ENCODE measurements at regions not wholly inside any gene's neighbourhood (a gene's known extent, or its start where the extent isn't known, plus 50 kb on each side); places are given as distances from the start of the nearest gene placed in this dataset.

- H2AFZ ChIP-seq (ENCODE audit: insufficient read depth, low read depth, low read length, poor library complexity, severe bottlenecking), result no peak overlapping the region
- no peaks in the 10 kb centered on the region for H3K27me3 ChIP-seq (replicated peaks in 1 of 4; ENCODE audit: control extremely low read depth in 1 of 4, control insufficient read depth in 3 of 4, insufficient read depth in 4 of 4, low read length in 3 of 4)
- H3K79me2 ChIP-seq (ENCODE audit: control insufficient read depth, insufficient read depth, low read length), result no peaks in the 10 kb centered on the region
- H3K36me3 ChIP-seq (replicated peaks in 1 of 2; ENCODE audit: control extremely low read depth in 1 of 2, control insufficient read depth in 1 of 2, extremely low read depth in 1 of 2, insufficient read depth in 2 of 2, low read length in 1 of 2), result no peaks in the 10 kb centered on the region
- no peak overlapping the region for H3K4me2 ChIP-seq (replicated peaks; ENCODE audit: low read depth, low read length, poor library complexity, severe bottlenecking)
- ChIA-PET POLR2A (no interaction called here), CTCF (no interaction called here)
- ATAC-seq (ENCODE audit: low read depth) (no peak), DNase-seq (no peak)
- intact Hi-C loops (cut with micrococcal nuclease), result no loop called here
- H3K4me1 ChIP-seq (ENCODE audit: control insufficient read depth in 2 of 2, insufficient read depth in 2 of 2, low read length in 2 of 2), result no peaks in the 10 kb centered on the region
- H3K9me3 ChIP-seq (ENCODE audit: control extremely low read depth in 1 of 3, control insufficient read depth in 2 of 3, insufficient read depth in 1 of 3, low read length in 2 of 3), result no peaks in the 10 kb centered on the region
- 75% methylated on average over 7 of the region's 14 CpGs for WGBS (ENCODE audit: insufficient coverage)
- TF ChIP-seq CTCF (IDR thresholded peaks at IDR 0.05) (no peak), EZH2 (IDR thresholded peaks at IDR 0.05; ENCODE audit: borderline replicate concordance, insufficient read depth, low read depth, low read length, poor library complexity, severe bottlenecking) (no peak)
- no peaks in the 10 kb centered on the region for H4K20me1 ChIP-seq (ENCODE audit: control insufficient read depth, insufficient read depth, low read length, poor library complexity, severe bottlenecking)
- Mint-ChIP-seq H3K4me1 (no peaks in the 10 kb centered on the region), H3K27me3 (peaks cover 4% of the 10 kb centered on the region), H3K27ac (no peak overlapping the region), H3K9me3 (ENCODE audit: insufficient read depth) (peaks cover 4% of the 10 kb centered on the region), H3K4me3 (no peak overlapping the region)
- H3K9ac ChIP-seq (ENCODE audit: low read length), result no peak overlapping the region
- no peak overlapping the region for H3K27ac ChIP-seq (ENCODE audit: low read length in 2 of 2)
- no peak overlapping the region for H3K4me3 ChIP-seq (ENCODE audit: control extremely low read depth in 1 of 5, extremely low read depth in 1 of 5, insufficient read depth in 1 of 5, low read depth in 2 of 5, low read length in 4 of 5)
These were observed 247.3 kb downstream of the MN1 start for GRCh38 chr22:27554106-27554811.

- Histone ChIP-seq H3K9me3 (ENCODE audit: control extremely low read depth in 1 of 3, control insufficient read depth in 2 of 3, insufficient read depth in 1 of 3, low read length in 2 of 3) (no peaks in the 10 kb centered on the region), H4K20me1 (ENCODE audit: control insufficient read depth, insufficient read depth, low read length, poor library complexity, severe bottlenecking) (no peaks in the 10 kb centered on the region), H2AFZ (ENCODE audit: insufficient read depth, low read depth, low read length, poor library complexity, severe bottlenecking) (no peak overlapping the region), H3K27ac (ENCODE audit: low read length in 2 of 2) (no peak overlapping the region), H3K4me2 (replicated peaks; ENCODE audit: low read depth, low read length, poor library complexity, severe bottlenecking) (no peak overlapping the region), H3K9ac (ENCODE audit: low read length) (no peak overlapping the region), H3K27me3 (replicated peaks in 1 of 4; ENCODE audit: control extremely low read depth in 1 of 4, control insufficient read depth in 3 of 4, insufficient read depth in 4 of 4, low read length in 3 of 4) (no peaks in the 10 kb centered on the region), H3K4me3 (ENCODE audit: control extremely low read depth in 1 of 5, extremely low read depth in 1 of 5, insufficient read depth in 1 of 5, low read depth in 2 of 5, low read length in 4 of 5) (no peak overlapping the region), H3K36me3 (replicated peaks in 1 of 2; ENCODE audit: control extremely low read depth in 1 of 2, control insufficient read depth in 1 of 2, extremely low read depth in 1 of 2, insufficient read depth in 2 of 2, low read length in 1 of 2) (no peaks in the 10 kb centered on the region), H3K4me1 (ENCODE audit: control insufficient read depth in 2 of 2, insufficient read depth in 2 of 2, low read length in 2 of 2) (no peaks in the 10 kb centered on the region), H3K79me2 (ENCODE audit: control insufficient read depth, insufficient read depth, low read length) (no peaks in the 10 kb centered on the region)
- H3K27me3 Mint-ChIP-seq, result peaks cover 4% of the 10 kb centered on the region
- H3K4me1 Mint-ChIP-seq, result no peaks in the 10 kb centered on the region
- no peak overlapping the region for H3K27ac Mint-ChIP-seq
- H3K4me3 Mint-ChIP-seq, result no peak overlapping the region
- TF ChIP-seq CTCF (IDR thresholded peaks at IDR 0.05) (no peak), EZH2 (IDR thresholded peaks at IDR 0.05; ENCODE audit: borderline replicate concordance, insufficient read depth, low read depth, low read length, poor library complexity, severe bottlenecking) (no peak)
- ChIA-PET POLR2A (no interaction called here), CTCF (no interaction called here)
- no peak for DNase-seq
- 88% methylated on average over 4 of the region's 6 CpGs for WGBS (ENCODE audit: insufficient coverage)
- no peak for ATAC-seq (ENCODE audit: low read depth)
- peaks cover 4% of the 10 kb centered on the region for H3K9me3 Mint-ChIP-seq (ENCODE audit: insufficient read depth)
- intact Hi-C loops (cut with micrococcal nuclease), result no loop called here
These were observed 246.6 kb downstream of the MN1 start for GRCh38 chr22:27554841-27555456.
